ENCODE measurements at regions not wholly inside any gene's neighbourhood (a gene's known extent, or its start where the extent isn't known, plus 50 kb on each side); places are given as distances from the start of the nearest gene placed in this dataset.

- ATAC-seq (ENCODE audit: low FRiP score): no peak
- no peak for TF ChIP-seq CTCF (IDR thresholded peaks at IDR 0.05)
- no peak for DNase-seq (ENCODE audit: low spot score)
These were observed 450.0 kb upstream of the SLC10A2 start for GRCh38 chr13:103516015-103516795.

- no peak for DNase-seq (ENCODE audit: low spot score)
- no peak for TF ChIP-seq CTCF (IDR thresholded peaks at IDR 0.05)
- no peak for ATAC-seq (ENCODE audit: low FRiP score)
These were observed 449.2 kb upstream of the SLC10A2 start for GRCh38 chr13:103515410-103515809.

GRCh38 chr13:103514619-103515018 lies 448.4 kb upstream of the SLC10A2 start:
- no peak for TF ChIP-seq CTCF (IDR thresholded peaks at IDR 0.05)

GRCh38 chr13:103514188-103514587 lies 448.0 kb upstream of the SLC10A2 start:
- DNase-seq (ENCODE audit: low spot score): no peak
- TF ChIP-seq CTCF (IDR thresholded peaks at IDR 0.05): no peak
- ATAC-seq (ENCODE audit: low FRiP score): no peak

More at GRCh38 chr13:103514619-103515018, 448.4 kb upstream of the SLC10A2 start:
- no peak for DNase-seq (ENCODE audit: low spot score)
- no peak for ATAC-seq (ENCODE audit: low FRiP score)

GRCh38 chr13:103510007-103510535 lies 443.9 kb upstream of the SLC10A2 start:
- no peak for TF ChIP-seq CTCF (IDR thresholded peaks at IDR 0.05)
- DNase-seq (ENCODE audit: low spot score) (no peak), ATAC-seq (ENCODE audit: low FRiP score) (no peak)

- TF ChIP-seq CTCF (IDR thresholded peaks at IDR 0.05): no peak
- DNase-seq (ENCODE audit: low spot score): no peak
- no peak for ATAC-seq (ENCODE audit: low FRiP score)
These were observed 431.2 kb upstream of the SLC10A2 start for GRCh38 chr13:103497404-103497803.

- no peak for DNase-seq (ENCODE audit: low spot score)
- ATAC-seq (ENCODE audit: low FRiP score): no peak
- no peak for TF ChIP-seq CTCF (IDR thresholded peaks at IDR 0.05)
These were observed 421.6 kb upstream of the SLC10A2 start for GRCh38 chr13:103487841-103488240.

All from omental fat pad (tissue), 3 donors.